ENCODE measurements at regions not wholly inside any gene's neighbourhood (a gene's known extent, or its start where the extent isn't known, plus 50 kb on each side); places are given as distances from the start of the nearest gene placed in this dataset.

GRCh38 chr1:221520250-221520649, 221.6 kb downstream of the DUSP10 start:
- Histone ChIP-seq H3K4me1 (no peaks in the 10 kb centered on the region), H3K27ac (no peak overlapping the region), H3K4me3 (no peak overlapping the region), H3K36me3 (no peaks in the 10 kb centered on the region), H3K27me3 (ENCODE audit: low read depth) (no peaks in the 10 kb centered on the region), H3K9me3 (no peaks in the 10 kb centered on the region)
- no peak for TF ChIP-seq CTCF (IDR thresholded peaks at IDR 0.05)
- intact Hi-C loops (cut with DNase I): no loop called here
- DNase-seq (no peak), ATAC-seq (no peak)

- DNase-seq (no peak), ATAC-seq (no peak)
- Histone ChIP-seq H3K9me3 (no peaks in the 10 kb centered on the region), H3K27ac (no peak overlapping the region), H3K27me3 (ENCODE audit: low read depth) (no peaks in the 10 kb centered on the region), H3K36me3 (no peaks in the 10 kb centered on the region), H3K4me1 (no peaks in the 10 kb centered on the region), H3K4me3 (no peak overlapping the region)
- intact Hi-C loops (cut with DNase I): no loop called here
- no peak for TF ChIP-seq CTCF (IDR thresholded peaks at IDR 0.05)
Measured at GRCh38 chr1:221521686-221522085, 220.2 kb downstream of the DUSP10 start.

GRCh38 chr1:221522529-221522940, 219.4 kb downstream of the DUSP10 start:
- TF ChIP-seq CTCF (IDR thresholded peaks at IDR 0.05): no peak
- Histone ChIP-seq H3K4me1 (no peaks in the 10 kb centered on the region), H3K27ac (no peak overlapping the region), H3K4me3 (no peak overlapping the region), H3K9me3 (no peaks in the 10 kb centered on the region), H3K27me3 (ENCODE audit: low read depth) (no peaks in the 10 kb centered on the region), H3K36me3 (no peaks in the 10 kb centered on the region)
- intact Hi-C loops (cut with DNase I): no loop called here
- ATAC-seq (no peak), DNase-seq (no peak)

- ATAC-seq (no peak), DNase-seq (no peak)
- Histone ChIP-seq H3K27me3 (ENCODE audit: low read depth) (no peaks in the 10 kb centered on the region), H3K36me3 (no peaks in the 10 kb centered on the region), H3K4me3 (no peak overlapping the region), H3K4me1 (no peaks in the 10 kb centered on the region), H3K9me3 (no peaks in the 10 kb centered on the region), H3K27ac (no peak overlapping the region)
- TF ChIP-seq CTCF (IDR thresholded peaks at IDR 0.05): no peak
- intact Hi-C loops (cut with DNase I): no loop called here
Measured at GRCh38 chr1:221525749-221526148, 216.1 kb downstream of the DUSP10 start.

DNA sequence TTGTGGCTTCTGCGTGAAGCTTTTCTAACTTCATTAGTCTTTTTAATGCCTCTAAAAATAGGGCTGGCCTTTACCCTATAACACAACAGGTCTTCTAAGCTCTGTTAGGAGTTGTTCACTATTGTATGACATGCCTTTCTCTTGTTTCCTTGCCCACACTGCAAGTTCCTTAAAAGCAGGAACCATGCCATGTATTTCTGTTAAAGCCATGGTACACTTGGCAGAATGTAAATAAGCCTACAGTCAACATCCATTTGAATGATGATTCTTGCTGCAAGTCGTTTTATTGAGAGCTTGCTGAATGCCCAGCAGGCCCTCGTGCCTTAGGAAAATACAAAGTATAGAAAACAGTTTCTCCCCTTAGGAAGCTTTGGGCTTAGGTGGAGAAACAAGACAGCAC, 214.6 kb downstream of the DUSP10 start:
- TF ChIP-seq CTCF (IDR thresholded peaks at IDR 0.05): no peak
- H3K36me3 ChIP-seq: no peaks in the 10 kb centered on the region
- no peaks in the 10 kb centered on the region for H3K4me1 ChIP-seq
- no peaks in the 10 kb centered on the region for H3K27me3 ChIP-seq (ENCODE audit: low read depth)
- H3K27ac ChIP-seq: no peak overlapping the region
- ATAC-seq (no peak), DNase-seq (no peak)
- intact Hi-C loops (cut with DNase I): no loop called here
- no peaks in the 10 kb centered on the region for H3K9me3 ChIP-seq
- no peak overlapping the region for H3K4me3 ChIP-seq
